A673 (cell line): ENCODE measurements at regions not wholly inside any gene's neighbourhood (a gene's known extent, or its start where the extent isn't known, plus 50 kb on each side); places are given as distances from the start of the nearest gene placed in this dataset.

ENCODE experiments used
- EZH2 ChIP-seq: fragments of 200-600 bp; sonication (generic); IDR thresholded peaks from 2 replicates; pipeline ENCODE4 v1.6.1; 2017; ENCODE audit warnings: borderline replicate concordance, low read depth, mild to moderate bottlenecking, mixed read lengths, antibody characterized with exemption, low read length; ENCODE audit not compliant: poor library complexity, severe bottlenecking
- TF ChIP-seq, protein P1 (sequence below): fragments of 300-800, 200-600 bp; sonication (generic); conservative IDR thresholded peaks from 2 replicates; pipeline ENCODE4 v1.5.1; 2017; ENCODE audit warnings: low read depth, mild to moderate bottlenecking, antibody characterized with exemption, low read length, moderate library complexity, mixed read lengths

DNA sequence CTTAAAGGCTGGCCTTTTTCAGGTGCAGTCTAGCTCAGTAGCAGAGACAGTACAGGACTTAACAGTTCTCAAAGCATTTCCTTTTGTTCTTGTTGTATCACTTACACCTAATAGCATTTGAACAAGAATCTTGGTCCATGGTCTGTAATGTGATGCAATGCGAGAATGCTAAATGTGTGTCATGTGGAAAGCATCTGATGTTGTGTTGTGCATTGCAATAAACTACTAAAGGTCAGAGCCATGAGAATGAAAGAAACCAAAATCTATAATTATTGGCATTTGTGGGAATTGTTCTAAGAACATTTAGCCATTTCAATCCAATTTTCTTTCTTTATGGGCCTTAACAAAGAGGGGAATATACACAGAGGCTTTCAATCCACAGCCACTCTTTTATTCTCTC lies 324.5 kb upstream of the ROBO2 start:
- TF ChIP-seq, protein P1, sequence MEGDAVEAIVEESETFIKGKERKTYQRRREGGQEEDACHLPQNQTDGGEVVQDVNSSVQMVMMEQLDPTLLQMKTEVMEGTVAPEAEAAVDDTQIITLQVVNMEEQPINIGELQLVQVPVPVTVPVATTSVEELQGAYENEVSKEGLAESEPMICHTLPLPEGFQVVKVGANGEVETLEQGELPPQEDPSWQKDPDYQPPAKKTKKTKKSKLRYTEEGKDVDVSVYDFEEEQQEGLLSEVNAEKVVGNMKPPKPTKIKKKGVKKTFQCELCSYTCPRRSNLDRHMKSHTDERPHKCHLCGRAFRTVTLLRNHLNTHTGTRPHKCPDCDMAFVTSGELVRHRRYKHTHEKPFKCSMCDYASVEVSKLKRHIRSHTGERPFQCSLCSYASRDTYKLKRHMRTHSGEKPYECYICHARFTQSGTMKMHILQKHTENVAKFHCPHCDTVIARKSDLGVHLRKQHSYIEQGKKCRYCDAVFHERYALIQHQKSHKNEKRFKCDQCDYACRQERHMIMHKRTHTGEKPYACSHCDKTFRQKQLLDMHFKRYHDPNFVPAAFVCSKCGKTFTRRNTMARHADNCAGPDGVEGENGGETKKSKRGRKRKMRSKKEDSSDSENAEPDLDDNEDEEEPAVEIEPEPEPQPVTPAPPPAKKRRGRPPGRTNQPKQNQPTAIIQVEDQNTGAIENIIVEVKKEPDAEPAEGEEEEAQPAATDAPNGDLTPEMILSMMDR: no peak
- no peak for TF ChIP-seq EZH2
